ENCODE measurements at regions not wholly inside any gene's neighbourhood (a gene's known extent, or its start where the extent isn't known, plus 50 kb on each side); places are given as distances from the start of the nearest gene placed in this dataset.
"Not testable (repeated sequence)": the region's sequence is repeated elsewhere in the genome, so short reads cannot be mapped to it uniquely, and the experiment has no call there.

- not testable (repeated sequence) for TF ChIP-seq POLR2AphosphoS5 (IDR thresholded peaks at IDR 0.05; ENCODE audit: low read length); CTCF (IDR thresholded peaks at IDR 0.05 in 2 of 3, conservative IDR thresholded peaks at IDR 0.05 in 1 of 3; ENCODE audit: control insufficient read depth in 2 of 3, extremely low read depth in 1 of 3, insufficient read depth in 1 of 3, low read depth in 3 of 3, low read length in 3 of 3); SIN3A (IDR thresholded peaks at IDR 0.05; ENCODE audit: low read depth, low read length)
These were observed 739.2 kb downstream of the GALC start for GRCh38 chr14:87253791-87254190.
